H1 (cell line): ENCODE measurements at regions not wholly inside any gene's neighbourhood (a gene's known extent, or its start where the extent isn't known, plus 50 kb on each side); places are given as distances from the start of the nearest gene placed in this dataset.

Experiments used
- SP2 ChIP-seq: IDR thresholded peaks from 2 replicates; pipeline ENCODE4 v1.6.1; 2012; ENCODE audit warnings: mild to moderate bottlenecking, low read length, inconsistent platforms
- TF ChIP-seq, protein P1 (sequence below): IDR thresholded peaks from 2 replicates; pipeline ENCODE4 v1.6.1; 2012; ENCODE audit warnings: inconsistent platforms

DNA sequence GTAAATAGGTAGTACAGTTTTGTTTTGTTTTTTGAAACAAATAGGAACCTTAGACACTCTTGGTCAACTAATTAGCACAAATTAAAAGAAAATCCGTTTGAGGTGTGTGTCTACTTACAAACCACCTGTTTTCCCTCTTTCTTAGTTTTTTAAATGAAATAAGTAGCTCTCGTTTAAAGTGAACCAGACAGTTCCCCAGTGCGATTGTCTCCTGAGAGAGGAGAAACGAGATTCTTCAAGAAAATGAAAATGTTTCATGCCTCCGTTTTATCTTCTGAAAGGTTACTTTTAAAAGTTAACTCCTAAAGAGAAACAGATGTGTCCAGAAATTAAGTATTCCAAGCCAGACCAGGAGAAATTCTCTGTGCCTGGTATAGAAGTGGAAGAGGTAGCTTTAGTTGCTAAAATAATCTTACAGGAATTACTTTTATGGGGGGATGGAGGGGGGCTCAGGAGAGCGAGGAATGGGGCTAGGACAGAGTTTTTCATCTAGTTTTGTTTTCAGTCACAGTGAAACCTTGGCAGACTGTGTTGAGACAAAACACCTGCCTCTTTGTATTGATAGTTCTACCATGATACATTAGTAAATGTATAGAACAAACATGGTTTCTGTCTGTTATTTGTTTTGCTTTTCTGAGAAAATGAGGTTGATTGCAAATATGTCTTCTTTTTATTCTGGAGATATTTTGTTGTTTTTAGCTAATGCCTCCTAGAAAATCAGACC, 155.1 kb upstream of the CNTN4 start (continued):
- TF ChIP-seq SP2, result no peak
- TF ChIP-seq, protein P1, sequence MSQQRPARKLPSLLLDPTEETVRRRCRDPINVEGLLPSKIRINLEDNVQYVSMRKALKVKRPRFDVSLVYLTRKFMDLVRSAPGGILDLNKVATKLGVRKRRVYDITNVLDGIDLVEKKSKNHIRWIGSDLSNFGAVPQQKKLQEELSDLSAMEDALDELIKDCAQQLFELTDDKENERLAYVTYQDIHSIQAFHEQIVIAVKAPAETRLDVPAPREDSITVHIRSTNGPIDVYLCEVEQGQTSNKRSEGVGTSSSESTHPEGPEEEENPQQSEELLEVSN, result no peak
